Activated naive CD8-positive, alpha-beta T cell treated with anti-CD3 and anti-CD28 coated beads, Interleukin-2, amount 50 U/mL, for 24 hours (primary cell): ENCODE measurements at regions not wholly inside any gene's neighbourhood (a gene's known extent, or its start where the extent isn't known, plus 50 kb on each side); places are given as distances from the start of the nearest gene placed in this dataset.
"Not testable (repeated sequence)": the region's sequence is repeated elsewhere in the genome, so short reads cannot be mapped to it uniquely, and the experiment has no call there.

Experiments
- ATAC-seq: fragments of 150-1000 bp; cut with Tn5 transposase; one replicate; pipeline ENCODE4 v1.10.0; 2021
- DNase-seq: peaks from one replicate; pipeline ENCODE4 v3.0.0; 2021
- H3K27ac Mint-ChIP-seq: one replicate; pipeline ENCODE4 v1.8.0; 2021; ENCODE audit warnings: mild to moderate bottlenecking, mixed read lengths
- H3K27me3 Mint-ChIP-seq: one replicate; pipeline ENCODE4 v1.8.0; 2021; ENCODE audit warnings: mixed read lengths
- H3K36me3 Mint-ChIP-seq: one replicate; pipeline ENCODE4 v1.8.0; 2021; ENCODE audit warnings: low read depth, mixed read lengths
- H3K4me1 Mint-ChIP-seq: one replicate; pipeline ENCODE4 v1.8.0; 2021; ENCODE audit warnings: mixed read lengths
- H3K4me3 Mint-ChIP-seq: one replicate; pipeline ENCODE4 v1.8.0; 2021; ENCODE audit warnings: mild to moderate bottlenecking, moderate library complexity, mixed read lengths
- H3K9me3 Mint-ChIP-seq: one replicate; pipeline ENCODE4 v1.8.0; 2021; ENCODE audit warnings: mixed read lengths

- ATAC-seq (no peak), DNase-seq (no peak)
- Mint-ChIP-seq H3K36me3 (no peaks in the 10 kb centered on the region), H3K9me3 (peaks cover 10% of the 10 kb centered on the region), H3K4me1 (no peaks in the 10 kb centered on the region), H3K27me3 (peaks cover 2% of the 10 kb centered on the region), H3K27ac (no peak overlapping the region), H3K4me3 (no peak overlapping the region)
These were observed 402.4 kb upstream of the IRX2 start for GRCh38 chr5:3153906-3154305.

GRCh38 chr5:3153226-3153858, 401.9 kb upstream of the IRX2 start:
- H3K27me3 Mint-ChIP-seq: peaks cover 2% of the 10 kb centered on the region
- H3K36me3 Mint-ChIP-seq: no peaks in the 10 kb centered on the region

GRCh38 chr5:3149899-3150298, 398.4 kb upstream of the IRX2 start:
- no peaks in the 10 kb centered on the region for H3K36me3 Mint-ChIP-seq
- H3K27me3 Mint-ChIP-seq: peaks cover 2% of the 10 kb centered on the region
- DNase-seq (no peak), ATAC-seq (no peak)
- H3K4me1 Mint-ChIP-seq: no peaks in the 10 kb centered on the region
- H3K9me3 Mint-ChIP-seq: peaks cover 10% of the 10 kb centered on the region
- H3K4me3 Mint-ChIP-seq: no peak overlapping the region
- no peak overlapping the region for H3K27ac Mint-ChIP-seq

More at GRCh38 chr5:3153226-3153858, 401.9 kb upstream of the IRX2 start:
- ATAC-seq: no peak
- H3K4me3 Mint-ChIP-seq: no peak overlapping the region
- DNase-seq: no peak
- no peak overlapping the region for H3K27ac Mint-ChIP-seq
- H3K4me1 Mint-ChIP-seq: no peaks in the 10 kb centered on the region
- peaks cover 10% of the 10 kb centered on the region for H3K9me3 Mint-ChIP-seq

- H3K4me3 Mint-ChIP-seq, DNase-seq: not testable (repeated sequence)
These were observed 395.9 kb upstream of the IRX2 start for GRCh38 chr5:3147405-3147804.

GRCh38 chr5:3145641-3146040, 394.2 kb upstream of the IRX2 start:
- peaks cover 7% of the 10 kb centered on the region for H3K9me3 Mint-ChIP-seq
- no peaks in the 10 kb centered on the region for H3K36me3 Mint-ChIP-seq
- H3K4me1 Mint-ChIP-seq: no peaks in the 10 kb centered on the region
- ATAC-seq (no peak), DNase-seq (no peak)
- no peak overlapping the region for H3K4me3 Mint-ChIP-seq
- no peaks in the 10 kb centered on the region for H3K27me3 Mint-ChIP-seq
- no peak overlapping the region for H3K27ac Mint-ChIP-seq

More at GRCh38 chr5:3147405-3147804, 395.9 kb upstream of the IRX2 start:
- not testable (repeated sequence) for H3K27me3 Mint-ChIP-seq, H3K27ac Mint-ChIP-seq, H3K9me3 Mint-ChIP-seq, ATAC-seq, H3K4me1 Mint-ChIP-seq, H3K36me3 Mint-ChIP-seq

GRCh38 chr5:3143382-3143781, 391.9 kb upstream of the IRX2 start:
- Mint-ChIP-seq H3K36me3 (no peaks in the 10 kb centered on the region), H3K27ac (no peak overlapping the region), H3K9me3 (peaks cover 7% of the 10 kb centered on the region), H3K27me3 (no peaks in the 10 kb centered on the region), H3K4me1 (no peaks in the 10 kb centered on the region), H3K4me3 (no peak overlapping the region)
- no peak for ATAC-seq
- no peak for DNase-seq

- DNase-seq: no peak
- H3K27me3 Mint-ChIP-seq: no peaks in the 10 kb centered on the region
- H3K27ac Mint-ChIP-seq: no peak overlapping the region
- H3K4me1 Mint-ChIP-seq: no peaks in the 10 kb centered on the region
- peaks cover 7% of the 10 kb centered on the region for H3K9me3 Mint-ChIP-seq
- no peaks in the 10 kb centered on the region for H3K36me3 Mint-ChIP-seq
- no peak for ATAC-seq
- no peak overlapping the region for H3K4me3 Mint-ChIP-seq
These were observed 391.0 kb upstream of the IRX2 start for GRCh38 chr5:3142261-3143027.

- H3K4me3 Mint-ChIP-seq: no peak overlapping the region
- no peaks in the 10 kb centered on the region for H3K27me3 Mint-ChIP-seq
- ATAC-seq (no peak), DNase-seq (no peak)
- no peaks in the 10 kb centered on the region for H3K36me3 Mint-ChIP-seq
- peaks cover 10% of the 10 kb centered on the region for H3K9me3 Mint-ChIP-seq
- no peak overlapping the region for H3K27ac Mint-ChIP-seq
- H3K4me1 Mint-ChIP-seq: no peaks in the 10 kb centered on the region
These were observed 388.6 kb upstream of the IRX2 start for GRCh38 chr5:3140117-3140516.

GRCh38 chr5:3139499-3139931, 388.0 kb upstream of the IRX2 start:
- peaks cover 10% of the 10 kb centered on the region for H3K9me3 Mint-ChIP-seq
- H3K4me3 Mint-ChIP-seq: no peak overlapping the region
- no peak for DNase-seq
- H3K27ac Mint-ChIP-seq: no peak overlapping the region
- no peaks in the 10 kb centered on the region for H3K36me3 Mint-ChIP-seq
- no peaks in the 10 kb centered on the region for H3K27me3 Mint-ChIP-seq
- no peaks in the 10 kb centered on the region for H3K4me1 Mint-ChIP-seq
- no peak for ATAC-seq

GRCh38 chr5:3131161-3131560, 379.7 kb upstream of the IRX2 start:
- no peaks in the 10 kb centered on the region for H3K9me3 Mint-ChIP-seq
- H3K4me1 Mint-ChIP-seq: no peaks in the 10 kb centered on the region
- H3K27me3 Mint-ChIP-seq: no peaks in the 10 kb centered on the region

GRCh38 chr5:3129252-3129651, 377.8 kb upstream of the IRX2 start:
- Mint-ChIP-seq H3K27ac (no peak overlapping the region), H3K27me3 (no peaks in the 10 kb centered on the region), H3K4me3 (no peak overlapping the region), H3K4me1 (no peaks in the 10 kb centered on the region), H3K36me3 (no peaks in the 10 kb centered on the region), H3K9me3 (no peaks in the 10 kb centered on the region)
- DNase-seq (no peak), ATAC-seq (no peak)

More at GRCh38 chr5:3131161-3131560, 379.7 kb upstream of the IRX2 start:
- no peak overlapping the region for H3K27ac Mint-ChIP-seq
- H3K4me3 Mint-ChIP-seq: no peak overlapping the region
- DNase-seq (no peak), ATAC-seq (no peak)
- no peaks in the 10 kb centered on the region for H3K36me3 Mint-ChIP-seq

- Mint-ChIP-seq H3K9me3 (no peaks in the 10 kb centered on the region), H3K36me3 (no peaks in the 10 kb centered on the region), H3K27me3 (peaks cover 2% of the 10 kb centered on the region), H3K4me3 (no peak overlapping the region), H3K27ac (no peak overlapping the region), H3K4me1 (no peaks in the 10 kb centered on the region)
- ATAC-seq: no peak
- DNase-seq: no peak
These were observed 376.0 kb upstream of the IRX2 start for GRCh38 chr5:3127423-3127911.

GRCh38 chr5:3126639-3127038, 375.2 kb upstream of the IRX2 start:
- no peaks in the 10 kb centered on the region for H3K4me1 Mint-ChIP-seq
- no peaks in the 10 kb centered on the region for H3K9me3 Mint-ChIP-seq
- H3K27ac Mint-ChIP-seq: no peak overlapping the region
- H3K4me3 Mint-ChIP-seq: no peak overlapping the region
- H3K27me3 Mint-ChIP-seq: peaks cover 6% of the 10 kb centered on the region
- DNase-seq: no peak
- no peaks in the 10 kb centered on the region for H3K36me3 Mint-ChIP-seq
- no peak for ATAC-seq

- Mint-ChIP-seq H3K9me3 (no peaks in the 10 kb centered on the region), H3K4me1 (no peaks in the 10 kb centered on the region), H3K36me3 (no peaks in the 10 kb centered on the region), H3K27ac (no peak overlapping the region), H3K27me3 (peaks cover 18% of the 10 kb centered on the region), H3K4me3 (no peak overlapping the region)
- no peak for DNase-seq
- ATAC-seq: no peak
These were observed 372.9 kb upstream of the IRX2 start for GRCh38 chr5:3124410-3124809.

GRCh38 chr5:3123763-3124157, 372.3 kb upstream of the IRX2 start:
- Mint-ChIP-seq H3K27ac (no peak overlapping the region), H3K36me3 (no peaks in the 10 kb centered on the region)
- no peak for ATAC-seq

More at GRCh38 chr5:3123763-3124157, 372.3 kb upstream of the IRX2 start:
- no peak for DNase-seq
- no peaks in the 10 kb centered on the region for H3K4me1 Mint-ChIP-seq
- H3K27me3 Mint-ChIP-seq: peaks cover 22% of the 10 kb centered on the region
- H3K9me3 Mint-ChIP-seq: no peaks in the 10 kb centered on the region
- no peak overlapping the region for H3K4me3 Mint-ChIP-seq
